Panc1 (cell line): ENCODE measurements at regions not wholly inside any gene's neighbourhood (a gene's known extent, or its start where the extent isn't known, plus 50 kb on each side); places are given as distances from the start of the nearest gene placed in this dataset.

Experiments used
- ATAC-seq: fragments of 200-7000 bp; cut with Tn5 transposase; 2 replicates; pipeline ENCODE4 v1.9.1; 2020; ENCODE audit warnings: mild to moderate bottlenecking, moderate library complexity
- BruUV-seq: library from RNA; stranded (reverse); fragments of 400-500 nt; replicated peaks from 2 replicates; lab custom pipeline; 2021; lab: Mats Ljungman, UMichigan
- CTCF ChIA-PET: fragments of 300-600 bp; sonication (Branson Sonifier 250); formaldehyde crosslinking; loops from one replicate; lab custom pipeline; 2022; ENCODE audit warnings: antibody characterized with exemption; lab: Charles Lee
- POLR2A ChIA-PET: fragments of 300-600 bp; sonication (Branson Sonifier 250); formaldehyde crosslinking; loops from one replicate; lab custom pipeline; 2022; ENCODE audit warnings: antibody characterized with exemption; lab: Charles Lee
- DNase-seq: peaks from one replicate; pipeline ENCODE4 v3.0.0-alpha.2; 2010; ENCODE audit warnings: low read depth, low spot score
- H3K27ac ChIP-seq: 2 replicates; pipeline ENCODE4 v1.5.1; 2011; ENCODE audit warnings: mild to moderate bottlenecking, low read length, inconsistent platforms
- H3K27me3 ChIP-seq: fragments of 200-500 bp; sonication (Bioruptor generic); 2 replicates; pipeline ENCODE4 v1.6.0; 2014; ENCODE audit warnings: low read length, inconsistent platforms; ENCODE audit not compliant: control insufficient read depth, insufficient read depth
- H3K36me3 ChIP-seq: fragments of 200-500 bp; sonication (Bioruptor generic); 2 replicates; pipeline ENCODE4 v1.5.1; 2014; ENCODE audit warnings: inconsistent platforms, mild to moderate bottlenecking, low read length, moderate library complexity; ENCODE audit not compliant: control insufficient read depth, insufficient read depth
- H3K4me1 ChIP-seq: 2 replicates; pipeline ENCODE4 v1.5.1; 2011; ENCODE audit warnings: inconsistent platforms, mild to moderate bottlenecking, low read length, moderate library complexity; ENCODE audit not compliant: control insufficient read depth, insufficient read depth
- H3K4me3 ChIP-seq, 2 experiments: 2 replicates each; pipeline ENCODE4 v1.5.1; 2011 to 2012; ENCODE audit warnings: low read depth in 2 of 2, low read length in 2 of 2, mild to moderate bottlenecking in 2 of 2, inconsistent platforms in 1 of 2, moderate library complexity in 1 of 2
- H3K9me3 ChIP-seq: fragments of 200-500 bp; sonication (Bioruptor generic); 2 replicates; pipeline ENCODE4 v1.5.1; 2014; ENCODE audit warnings: low read depth, mild to moderate bottlenecking, inconsistent platforms, low read length, moderate library complexity; ENCODE audit not compliant: control insufficient read depth, insufficient read depth
- POLR2AphosphoS5 ChIP-seq: IDR thresholded peaks from 2 replicates; pipeline ENCODE4 v1.6.1; 2012; ENCODE audit warnings: mild to moderate bottlenecking, low read depth, low read length, moderate library complexity
- SIN3A ChIP-seq: IDR thresholded peaks from 2 replicates; pipeline ENCODE4 v1.6.1; 2012; ENCODE audit warnings: low read depth, mild to moderate bottlenecking, low read length, moderate library complexity, borderline replicate concordance; ENCODE audit not compliant: insufficient read depth
- TCF7L2 ChIP-seq: IDR thresholded peaks from 2 replicates; pipeline ENCODE4 v1.6.1; 2011; ENCODE audit warnings: mild to moderate bottlenecking, low read depth, low read length, inconsistent platforms
- in situ Hi-C: cut with HindIII; loops from 2 replicates; pipeline ENCODE4 v1.10.0; 2016; ENCODE audit warnings: low sequenced_read_pairs, low pct_unique_long_range_greater_than_20kb
- intact Hi-C: fragments of 100-400 bp; cut with micrococcal nuclease; formaldehyde crosslinking; loops from one replicate; pipeline ENCODE4 v1.10.0; 2022; ENCODE audit not compliant: unreplicated experiment
- TF ChIP-seq, protein P1 (sequence below), 2 experiments: IDR thresholded peaks; 2 replicates each; pipeline ENCODE4 v1.6.1; 2011 to 2012; ENCODE audit warnings: low read depth in 2 of 2, control low read depth in 1 of 2, low read length in 1 of 2, mild to moderate bottlenecking in 1 of 2, moderate library complexity in 1 of 2; ENCODE audit not compliant: insufficient read depth in 1 of 2
- TF ChIP-seq, protein P2 (sequence below): fragments of 450-650 bp; IDR thresholded peaks from 2 replicates; pipeline ENCODE4 v1.5.1; 2017; ENCODE audit warnings: mild to moderate bottlenecking

DNA sequence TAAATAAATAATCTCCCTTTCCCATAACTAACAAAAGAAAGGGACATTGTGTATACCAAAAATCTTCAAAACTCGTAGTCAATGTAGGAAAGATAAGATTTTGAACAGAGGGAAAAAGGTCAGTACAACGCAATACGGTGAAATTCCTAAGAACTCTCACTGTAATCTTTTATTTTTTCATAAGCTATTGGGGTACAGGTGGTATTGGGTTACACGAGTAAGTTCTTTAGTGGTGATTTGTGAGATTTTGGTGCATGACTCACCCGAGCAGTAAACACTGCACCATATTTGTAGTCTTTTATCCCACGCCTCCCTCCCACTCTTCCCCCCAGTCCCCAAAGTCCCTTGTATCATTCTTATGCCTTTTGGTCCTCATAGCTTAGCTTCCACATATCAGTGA lies 718.0 kb downstream of the TBL1XR1 start:
- H3K4me3 ChIP-seq, result no peak overlapping the region
- no peak for ATAC-seq
- H3K36me3 ChIP-seq, result no peaks in the 10 kb centered on the region
- TF ChIP-seq SIN3A (no peak), POLR2AphosphoS5 (no peak), TCF7L2 (no peak)
- TF ChIP-seq, protein P1, sequence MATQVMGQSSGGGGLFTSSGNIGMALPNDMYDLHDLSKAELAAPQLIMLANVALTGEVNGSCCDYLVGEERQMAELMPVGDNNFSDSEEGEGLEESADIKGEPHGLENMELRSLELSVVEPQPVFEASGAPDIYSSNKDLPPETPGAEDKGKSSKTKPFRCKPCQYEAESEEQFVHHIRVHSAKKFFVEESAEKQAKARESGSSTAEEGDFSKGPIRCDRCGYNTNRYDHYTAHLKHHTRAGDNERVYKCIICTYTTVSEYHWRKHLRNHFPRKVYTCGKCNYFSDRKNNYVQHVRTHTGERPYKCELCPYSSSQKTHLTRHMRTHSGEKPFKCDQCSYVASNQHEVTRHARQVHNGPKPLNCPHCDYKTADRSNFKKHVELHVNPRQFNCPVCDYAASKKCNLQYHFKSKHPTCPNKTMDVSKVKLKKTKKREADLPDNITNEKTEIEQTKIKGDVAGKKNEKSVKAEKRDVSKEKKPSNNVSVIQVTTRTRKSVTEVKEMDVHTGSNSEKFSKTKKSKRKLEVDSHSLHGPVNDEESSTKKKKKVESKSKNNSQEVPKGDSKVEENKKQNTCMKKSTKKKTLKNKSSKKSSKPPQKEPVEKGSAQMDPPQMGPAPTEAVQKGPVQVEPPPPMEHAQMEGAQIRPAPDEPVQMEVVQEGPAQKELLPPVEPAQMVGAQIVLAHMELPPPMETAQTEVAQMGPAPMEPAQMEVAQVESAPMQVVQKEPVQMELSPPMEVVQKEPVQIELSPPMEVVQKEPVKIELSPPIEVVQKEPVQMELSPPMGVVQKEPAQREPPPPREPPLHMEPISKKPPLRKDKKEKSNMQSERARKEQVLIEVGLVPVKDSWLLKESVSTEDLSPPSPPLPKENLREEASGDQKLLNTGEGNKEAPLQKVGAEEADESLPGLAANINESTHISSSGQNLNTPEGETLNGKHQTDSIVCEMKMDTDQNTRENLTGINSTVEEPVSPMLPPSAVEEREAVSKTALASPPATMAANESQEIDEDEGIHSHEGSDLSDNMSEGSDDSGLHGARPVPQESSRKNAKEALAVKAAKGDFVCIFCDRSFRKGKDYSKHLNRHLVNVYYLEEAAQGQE (IDR thresholded peaks at IDR 0.05; ENCODE audit: insufficient read depth in 1 of 2, low read depth in 2 of 2, low read length in 1 of 2), result no peak
- TF ChIP-seq, protein P2, sequence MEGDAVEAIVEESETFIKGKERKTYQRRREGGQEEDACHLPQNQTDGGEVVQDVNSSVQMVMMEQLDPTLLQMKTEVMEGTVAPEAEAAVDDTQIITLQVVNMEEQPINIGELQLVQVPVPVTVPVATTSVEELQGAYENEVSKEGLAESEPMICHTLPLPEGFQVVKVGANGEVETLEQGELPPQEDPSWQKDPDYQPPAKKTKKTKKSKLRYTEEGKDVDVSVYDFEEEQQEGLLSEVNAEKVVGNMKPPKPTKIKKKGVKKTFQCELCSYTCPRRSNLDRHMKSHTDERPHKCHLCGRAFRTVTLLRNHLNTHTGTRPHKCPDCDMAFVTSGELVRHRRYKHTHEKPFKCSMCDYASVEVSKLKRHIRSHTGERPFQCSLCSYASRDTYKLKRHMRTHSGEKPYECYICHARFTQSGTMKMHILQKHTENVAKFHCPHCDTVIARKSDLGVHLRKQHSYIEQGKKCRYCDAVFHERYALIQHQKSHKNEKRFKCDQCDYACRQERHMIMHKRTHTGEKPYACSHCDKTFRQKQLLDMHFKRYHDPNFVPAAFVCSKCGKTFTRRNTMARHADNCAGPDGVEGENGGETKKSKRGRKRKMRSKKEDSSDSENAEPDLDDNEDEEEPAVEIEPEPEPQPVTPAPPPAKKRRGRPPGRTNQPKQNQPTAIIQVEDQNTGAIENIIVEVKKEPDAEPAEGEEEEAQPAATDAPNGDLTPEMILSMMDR, result no peak
- H3K27me3 ChIP-seq, result no peaks in the 10 kb centered on the region
- no peaks in the 10 kb centered on the region for H3K4me1 ChIP-seq
- POLR2A ChIA-PET, result no interaction called here
- no peak for DNase-seq
- H3K27ac ChIP-seq, result no peak overlapping the region
- intact Hi-C loops, result no loop called here
- no peaks in the 10 kb centered on the region for H3K9me3 ChIP-seq
- CTCF ChIA-PET, result no interaction called here
- no TSS peak for BruUV-seq
- in situ Hi-C loops, result no loop called here

DNA sequence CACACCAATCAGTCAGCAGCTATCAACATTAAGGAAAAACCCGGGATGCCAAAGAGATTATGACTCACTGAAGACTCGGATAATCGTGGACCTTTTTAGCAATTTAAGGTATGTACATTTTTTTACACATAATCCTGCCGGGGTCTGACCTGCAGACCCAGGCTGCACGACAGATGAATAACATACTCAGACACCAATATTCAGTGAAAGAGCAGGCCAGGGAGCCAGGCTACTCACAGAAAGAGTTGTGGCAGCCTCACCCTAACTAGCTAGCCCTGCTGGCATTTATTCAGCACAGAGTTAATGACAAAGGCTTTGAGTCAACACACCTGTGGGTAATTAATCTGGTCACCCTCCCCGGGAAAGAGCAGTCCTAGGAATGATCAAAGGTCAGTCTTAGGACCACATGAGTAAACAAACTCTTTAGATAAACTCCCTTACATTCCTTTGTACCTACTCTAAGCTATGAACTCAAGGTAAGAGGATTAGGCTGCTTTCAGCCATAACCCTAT lies 727.5 kb downstream of the TBL1XR1 start:
- in situ Hi-C loops, result no loop called here
- H3K4me1 ChIP-seq, result no peaks in the 10 kb centered on the region
- BruUV-seq, result no TSS peak
- H3K4me3 ChIP-seq, result no peak overlapping the region
- ATAC-seq (peak; percentile 81), DNase-seq (no peak)
- POLR2A ChIA-PET, result no interaction called here
- no peaks in the 10 kb centered on the region for H3K9me3 ChIP-seq
- H3K27ac ChIP-seq, result no peak overlapping the region
- TF ChIP-seq POLR2AphosphoS5 (no peak), TCF7L2 (peak; percentile 86)
- TF ChIP-seq, protein P1 (IDR thresholded peaks at IDR 0.05; ENCODE audit: insufficient read depth in 1 of 2, low read depth in 2 of 2, low read length in 1 of 2), result no peak
- intact Hi-C loops, result no loop called here
- CTCF ChIA-PET, result no interaction called here
- no peaks in the 10 kb centered on the region for H3K36me3 ChIP-seq
- no peaks in the 10 kb centered on the region for H3K27me3 ChIP-seq
